LNCAP (cell line): ENCODE measurements at regions not wholly inside any gene's neighbourhood (a gene's known extent, or its start where the extent isn't known, plus 50 kb on each side); places are given as distances from the start of the nearest gene placed in this dataset.

Experiments
- TF ChIP-seq, protein P1 (sequence below): fragments of 450-650 bp; IDR thresholded peaks from 2 replicates; pipeline ENCODE4 v1.5.1; 2017; ENCODE audit warnings: mild to moderate bottlenecking

DNA sequence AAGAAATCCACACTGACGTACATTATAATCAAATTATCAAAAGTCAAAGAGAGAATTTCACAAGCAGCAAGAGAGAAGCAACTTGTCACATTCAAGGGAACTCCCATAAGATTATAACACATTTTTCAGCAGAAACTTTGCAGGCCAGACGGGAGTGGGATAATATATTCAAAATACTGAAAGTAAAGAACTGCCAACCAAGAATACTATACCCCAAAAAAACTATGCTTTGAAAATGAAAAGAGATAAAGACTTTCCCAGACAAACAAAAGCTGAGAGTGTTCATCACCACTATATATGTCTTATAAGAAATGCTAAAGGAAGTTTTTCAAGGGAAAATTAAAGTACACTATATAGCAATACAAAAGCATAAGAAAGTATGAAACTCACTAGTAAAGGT, 91.5 kb upstream of the PPP2R3A start:
- TF ChIP-seq, protein P1, sequence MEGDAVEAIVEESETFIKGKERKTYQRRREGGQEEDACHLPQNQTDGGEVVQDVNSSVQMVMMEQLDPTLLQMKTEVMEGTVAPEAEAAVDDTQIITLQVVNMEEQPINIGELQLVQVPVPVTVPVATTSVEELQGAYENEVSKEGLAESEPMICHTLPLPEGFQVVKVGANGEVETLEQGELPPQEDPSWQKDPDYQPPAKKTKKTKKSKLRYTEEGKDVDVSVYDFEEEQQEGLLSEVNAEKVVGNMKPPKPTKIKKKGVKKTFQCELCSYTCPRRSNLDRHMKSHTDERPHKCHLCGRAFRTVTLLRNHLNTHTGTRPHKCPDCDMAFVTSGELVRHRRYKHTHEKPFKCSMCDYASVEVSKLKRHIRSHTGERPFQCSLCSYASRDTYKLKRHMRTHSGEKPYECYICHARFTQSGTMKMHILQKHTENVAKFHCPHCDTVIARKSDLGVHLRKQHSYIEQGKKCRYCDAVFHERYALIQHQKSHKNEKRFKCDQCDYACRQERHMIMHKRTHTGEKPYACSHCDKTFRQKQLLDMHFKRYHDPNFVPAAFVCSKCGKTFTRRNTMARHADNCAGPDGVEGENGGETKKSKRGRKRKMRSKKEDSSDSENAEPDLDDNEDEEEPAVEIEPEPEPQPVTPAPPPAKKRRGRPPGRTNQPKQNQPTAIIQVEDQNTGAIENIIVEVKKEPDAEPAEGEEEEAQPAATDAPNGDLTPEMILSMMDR: no peak

DNA sequence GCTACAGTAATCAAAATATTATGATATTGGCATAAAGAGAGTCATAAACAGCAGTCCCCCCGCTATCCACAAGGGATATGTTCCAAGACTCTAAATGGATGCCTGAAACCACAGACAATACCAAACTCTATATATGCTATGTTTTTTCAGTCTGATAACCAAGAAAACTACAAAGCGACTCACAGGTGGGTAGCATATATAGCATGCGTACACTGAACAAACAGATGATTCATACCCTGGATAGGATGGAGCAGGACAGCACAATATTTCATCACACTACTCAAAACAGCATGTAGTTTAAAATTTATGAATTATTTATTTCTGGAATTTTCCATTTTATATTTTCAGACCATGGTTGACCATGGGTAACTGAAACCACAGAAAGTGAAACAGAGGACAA, 87.0 kb upstream of the PPP2R3A start:
- TF ChIP-seq, protein P1: no peak

DNA sequence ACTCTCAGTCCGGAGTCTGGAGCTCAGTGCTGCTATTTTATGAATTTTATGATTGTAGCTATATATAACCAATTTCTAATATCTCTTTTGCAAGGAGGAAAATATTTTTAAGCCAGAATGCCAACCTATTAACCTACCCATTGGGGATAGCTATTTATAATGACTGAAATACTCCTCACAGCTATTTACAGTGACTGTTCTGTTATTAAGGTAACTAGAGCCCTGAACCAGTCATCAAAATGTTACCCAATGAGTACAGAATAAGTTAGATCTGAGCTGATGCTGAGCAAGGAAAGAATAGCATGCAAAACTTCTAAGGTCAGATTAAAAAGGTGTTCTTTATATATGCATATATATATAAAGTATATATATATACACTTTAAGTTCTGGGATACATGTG, 79.6 kb upstream of the PPP2R3A start:
- TF ChIP-seq, protein P1: no peak

DNA sequence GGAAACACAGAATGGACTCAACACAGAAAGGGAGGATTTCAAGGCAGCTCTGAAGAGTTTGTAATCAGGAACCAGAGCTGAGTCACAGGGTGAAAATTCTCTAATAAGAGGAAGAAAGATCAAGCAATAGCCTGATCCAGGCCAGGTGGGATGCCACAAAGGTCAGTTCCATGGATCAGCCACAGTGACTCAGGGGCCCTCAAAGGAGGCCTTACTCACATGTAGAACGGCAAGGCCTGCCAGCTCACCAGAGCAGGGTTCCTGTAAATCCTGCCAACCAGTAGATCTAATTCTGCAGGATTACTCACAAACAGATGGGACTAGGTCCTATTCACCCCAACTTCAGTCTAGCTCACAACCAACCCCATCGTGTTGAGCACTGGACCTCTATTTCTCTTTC, 78.3 kb upstream of the PPP2R3A start:
- TF ChIP-seq, protein P1: no peak

DNA sequence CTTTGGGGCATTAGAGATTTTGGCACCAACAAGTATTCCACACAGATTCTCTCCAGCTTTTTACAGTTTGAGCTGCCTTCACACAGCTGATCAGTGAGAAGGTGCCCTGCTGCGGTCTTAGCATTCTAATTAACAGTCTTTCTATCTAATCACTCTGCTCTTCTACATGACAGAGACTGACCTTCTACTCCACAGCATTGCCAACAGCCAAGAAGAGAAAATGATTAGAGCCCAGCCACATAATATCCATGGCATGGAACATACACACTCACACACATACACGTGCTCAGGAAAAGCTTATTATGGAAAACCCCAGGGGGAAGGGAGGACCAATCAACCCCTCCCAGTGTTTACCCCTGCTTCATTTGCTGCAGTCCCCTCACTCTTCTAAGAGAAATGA, 76.1 kb upstream of the PPP2R3A start:
- TF ChIP-seq, protein P1: no peak

DNA sequence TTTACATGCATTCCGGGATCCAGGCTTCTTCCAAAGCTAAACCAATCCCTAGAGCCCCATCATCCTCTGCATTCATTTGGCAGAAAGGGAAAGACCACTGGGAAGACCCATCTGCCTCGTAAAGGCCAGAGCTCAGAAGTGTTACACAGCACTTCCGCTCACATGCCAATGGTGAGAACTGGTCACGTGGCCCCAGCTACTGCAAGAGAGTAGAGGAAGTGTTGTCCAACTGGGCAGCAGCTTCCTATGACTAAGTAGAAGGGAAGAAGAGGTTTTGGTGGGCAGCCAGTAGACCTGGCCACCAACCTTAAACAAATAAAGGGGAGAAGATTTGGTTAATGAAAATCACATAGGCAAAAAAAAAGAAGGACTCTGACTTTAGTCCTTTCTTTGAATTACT, 74.4 kb upstream of the PPP2R3A start:
- TF ChIP-seq, protein P1: no peak

DNA sequence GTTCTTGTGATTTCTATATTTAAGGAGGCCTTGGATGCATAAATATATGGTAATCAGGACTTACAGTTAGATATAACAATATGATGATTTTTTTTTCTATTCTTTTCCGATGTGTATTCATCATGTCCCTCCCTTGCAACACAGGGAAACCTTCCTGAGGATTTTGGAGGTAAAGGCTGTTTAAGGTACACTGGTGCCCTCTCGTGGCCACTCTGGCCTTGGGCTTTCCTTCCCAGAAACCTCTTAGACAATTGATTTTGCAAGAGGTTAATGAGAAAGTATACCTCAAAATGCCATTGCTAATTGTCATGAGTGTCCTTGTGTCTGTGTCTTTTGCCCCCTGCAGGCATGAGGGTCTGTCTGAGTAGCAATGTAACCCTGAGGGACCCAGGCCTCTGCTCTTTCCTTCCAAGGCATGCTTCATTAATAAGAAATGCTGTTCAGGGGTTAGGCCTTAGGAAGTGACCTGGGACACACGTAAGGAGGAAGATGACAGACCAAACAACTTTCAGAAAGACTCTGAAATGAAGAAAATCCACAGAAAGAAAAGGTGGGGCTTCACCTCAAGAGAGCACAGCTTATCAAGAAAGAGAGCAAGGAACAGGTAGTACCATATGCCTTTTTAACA, 70.3 kb upstream of the PPP2R3A start:
- TF ChIP-seq, protein P1: peak; percentile 93

DNA sequence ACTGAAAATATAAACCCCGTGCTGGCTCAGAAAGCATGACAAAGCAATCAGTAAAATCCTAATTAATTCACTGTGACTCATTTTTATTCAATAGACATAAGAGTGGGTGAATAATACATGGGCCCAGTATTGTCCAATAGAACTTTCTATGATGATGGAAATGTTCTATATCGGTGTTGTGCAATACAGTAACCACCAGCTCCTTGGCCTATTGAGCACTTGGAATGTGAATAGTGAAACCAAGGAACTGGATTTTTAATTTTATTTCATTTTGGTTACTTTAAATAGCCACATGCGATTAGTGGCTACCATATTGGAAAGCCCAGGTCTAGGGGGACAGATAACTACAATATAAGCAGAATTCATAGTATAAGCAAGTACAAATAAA, 69.8 kb upstream of the PPP2R3A start:
- TF ChIP-seq, protein P1: no peak
